DMS53 (cell line): ENCODE measurements at regions not wholly inside any gene's neighbourhood (a gene's known extent, or its start where the extent isn't known, plus 50 kb on each side); places are given as distances from the start of the nearest gene placed in this dataset.
"Not testable (repeated sequence)": the region's sequence is repeated elsewhere in the genome, so short reads cannot be mapped to it uniquely, and the experiment has no call there.

ENCODE experiments used
- DNase-seq: peaks from one replicate; lab custom pipeline; 2025; lab: John Stamatoyannopoulos, UW

DNA sequence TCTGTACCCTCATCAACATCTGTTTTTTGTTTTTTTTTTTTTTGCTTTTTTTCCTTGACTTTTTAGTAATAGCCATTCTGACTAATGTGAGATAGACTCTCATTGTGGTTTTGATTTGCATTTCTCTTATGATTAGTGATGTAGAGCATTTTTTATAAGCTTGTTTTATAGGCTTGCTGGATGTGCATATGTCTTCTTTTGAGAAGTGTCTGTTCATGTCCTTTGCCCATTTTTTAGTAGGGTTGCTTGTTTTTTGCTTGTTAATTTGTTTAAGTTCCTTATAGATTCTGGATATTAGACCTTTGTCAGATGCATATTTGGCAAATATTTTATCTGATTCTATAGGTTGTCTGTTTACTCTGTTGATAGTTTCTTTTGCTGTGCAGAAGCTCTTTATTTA lies 53.5 kb upstream of the FAR1 start:
- not testable (repeated sequence) for DNase-seq

- DNase-seq, result no peak
Measured at GRCh38 chr11:13608656-13609055, 59.8 kb upstream of the FAR1 start.

DNA sequence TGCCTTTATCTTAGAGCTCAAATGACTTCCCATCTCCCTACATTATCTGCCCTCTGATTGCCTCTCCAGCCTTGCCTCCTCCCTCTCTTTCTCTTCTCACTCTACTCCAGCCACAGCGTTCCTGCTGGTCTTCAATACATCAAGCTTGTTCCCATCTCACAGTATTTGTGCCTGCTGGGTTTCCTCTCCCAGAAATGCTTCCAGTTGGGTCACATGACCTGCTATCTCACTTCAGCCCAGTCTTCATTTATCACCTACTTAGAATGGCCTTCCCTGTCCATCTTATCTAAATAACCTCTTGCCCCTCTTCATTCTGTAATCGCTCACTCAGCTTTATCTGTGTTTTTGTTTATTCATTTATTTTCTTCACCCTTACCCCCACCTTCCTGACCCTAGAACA lies 61.8 kb upstream of the FAR1 start:
- DNase-seq, result no peak

- DNase-seq, result no peak
Measured at GRCh38 chr11:13603661-13604060, 64.8 kb upstream of the FAR1 start.

GRCh38 chr11:13602844-13603243 lies 65.6 kb upstream of the FAR1 start:
- peak; percentile 6 for DNase-seq

DNA sequence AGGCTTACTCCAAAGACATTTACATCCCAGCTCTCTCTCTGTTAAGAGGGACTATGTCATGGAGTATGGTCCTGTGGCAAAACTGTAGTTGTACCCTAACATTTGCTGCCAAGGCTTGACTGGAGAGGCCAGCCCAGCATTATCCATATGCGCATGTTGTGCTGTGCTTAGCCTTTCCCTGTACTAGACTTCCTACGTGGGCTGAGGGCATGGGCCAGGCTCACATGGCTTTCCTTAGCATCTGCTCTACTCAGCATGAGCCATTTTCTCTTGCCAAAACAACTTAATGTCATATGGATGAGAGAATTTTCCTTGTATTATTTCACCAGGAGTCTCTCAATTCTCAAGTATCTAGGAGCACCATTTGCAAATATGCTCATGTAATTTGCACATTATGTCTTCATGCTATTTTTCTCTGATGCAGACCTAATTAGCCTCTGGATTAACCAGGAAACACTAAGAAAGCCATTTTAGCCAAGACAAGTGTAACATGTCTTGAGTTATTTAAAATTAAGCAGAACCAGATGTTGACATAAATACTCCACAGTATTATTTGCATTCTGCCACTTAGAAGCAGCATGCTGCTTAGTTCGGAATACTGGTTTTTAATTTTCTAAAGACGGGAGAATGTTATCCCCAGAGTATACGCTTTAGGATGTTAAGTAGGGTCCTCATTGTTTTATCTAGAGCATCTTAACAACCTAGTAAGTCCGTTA lies 71.7 kb upstream of the FAR1 start:
- DNase-seq, result no peak

DNA sequence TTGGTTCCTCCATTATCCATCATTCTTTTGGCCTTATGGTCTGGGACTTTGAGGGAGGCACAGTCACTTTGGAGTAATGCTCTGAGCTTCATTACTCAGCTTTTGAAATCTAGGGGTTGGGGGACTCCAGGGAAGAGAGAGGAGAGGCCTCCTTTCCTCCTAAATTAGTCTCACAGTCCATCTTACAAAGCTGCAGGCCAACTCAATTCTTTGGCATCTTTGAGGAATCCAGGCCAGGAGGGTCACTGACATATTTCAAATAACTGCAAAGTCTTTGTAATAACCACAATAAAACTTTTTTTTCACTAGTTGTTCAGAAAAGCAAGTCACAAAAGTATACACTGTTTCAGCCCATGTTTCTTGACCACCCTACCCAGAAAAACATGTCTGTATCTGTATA lies 73.3 kb upstream of the FAR1 start:
- DNase-seq, result no peak

- DNase-seq, result no peak
Measured at GRCh38 chr11:13594044-13594443, 74.4 kb upstream of the FAR1 start.

DNA sequence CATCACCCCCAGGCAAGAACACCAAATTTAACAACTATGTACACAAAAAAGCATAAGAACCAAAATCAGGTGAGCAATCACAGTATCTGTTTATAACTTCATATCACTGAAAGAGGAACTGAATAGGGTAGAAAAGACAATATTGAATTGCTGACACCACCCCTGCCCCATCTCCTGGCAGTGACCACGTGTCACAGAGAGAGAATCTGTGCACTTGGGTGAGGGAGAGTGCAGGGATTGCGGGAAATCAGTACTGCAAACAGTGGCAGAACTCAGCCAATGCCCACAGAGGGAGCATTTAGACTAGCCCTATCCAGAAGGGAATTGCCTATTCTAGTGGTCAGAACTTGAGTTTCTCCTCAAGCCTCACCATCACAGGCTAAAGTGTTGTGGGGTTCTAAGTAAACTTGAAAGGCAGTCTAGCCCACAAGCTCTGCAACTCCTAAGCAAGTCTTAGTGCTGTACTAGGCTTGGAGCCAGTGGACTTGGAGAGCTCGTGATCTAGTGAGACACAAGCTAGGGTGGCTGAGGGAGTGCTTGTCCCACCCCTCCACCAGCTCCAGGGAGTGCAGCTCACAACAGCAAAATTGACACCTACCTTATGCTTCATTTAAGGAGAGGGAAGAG lies 82.8 kb upstream of the PTH start:
- no peak for DNase-seq

GRCh38 chr11:13577881-13578280 lies 82.1 kb upstream of the PTH start:
- DNase-seq, result no peak

GRCh38 chr11:13576995-13577394 lies 81.2 kb upstream of the PTH start:
- DNase-seq, result no peak

DNA sequence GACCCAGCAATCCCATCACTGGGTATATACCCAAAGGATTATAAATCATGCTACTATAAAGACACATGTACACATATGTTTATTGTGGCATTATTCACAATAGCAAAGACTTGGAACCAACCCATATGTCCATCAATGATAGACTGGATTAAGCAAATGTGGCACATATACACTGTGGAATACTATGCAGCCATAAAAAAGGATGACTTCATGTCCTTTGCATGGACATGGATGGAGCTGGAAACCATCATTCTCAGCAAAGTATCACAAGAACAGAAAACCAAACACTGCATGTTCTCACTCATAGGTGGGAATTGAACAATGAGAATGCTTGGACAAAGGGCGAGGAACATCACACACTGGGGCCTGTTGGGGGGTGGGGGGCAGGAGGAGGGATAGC lies 79.6 kb upstream of the PTH start:
- not testable (repeated sequence) for DNase-seq

DNA sequence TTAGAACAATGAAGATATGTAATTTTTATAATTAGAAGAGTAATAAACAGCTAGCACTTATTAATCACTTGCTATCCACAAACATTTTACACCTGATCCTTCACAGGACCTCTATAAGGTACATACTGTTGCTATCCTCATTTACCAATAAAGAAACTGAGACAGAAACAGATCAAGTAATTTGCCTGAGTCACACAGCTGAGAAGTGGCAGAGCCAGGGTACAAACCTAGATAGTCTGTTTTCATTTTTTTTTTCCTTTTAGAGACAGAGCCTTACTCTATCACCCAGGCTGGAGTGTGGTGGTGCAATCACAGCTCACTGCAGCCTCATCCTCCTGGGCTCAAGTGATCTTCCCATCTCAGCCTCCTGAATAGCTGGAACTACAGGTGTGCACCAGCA lies 71.8 kb upstream of the PTH start:
- DNase-seq, result no peak

DNA sequence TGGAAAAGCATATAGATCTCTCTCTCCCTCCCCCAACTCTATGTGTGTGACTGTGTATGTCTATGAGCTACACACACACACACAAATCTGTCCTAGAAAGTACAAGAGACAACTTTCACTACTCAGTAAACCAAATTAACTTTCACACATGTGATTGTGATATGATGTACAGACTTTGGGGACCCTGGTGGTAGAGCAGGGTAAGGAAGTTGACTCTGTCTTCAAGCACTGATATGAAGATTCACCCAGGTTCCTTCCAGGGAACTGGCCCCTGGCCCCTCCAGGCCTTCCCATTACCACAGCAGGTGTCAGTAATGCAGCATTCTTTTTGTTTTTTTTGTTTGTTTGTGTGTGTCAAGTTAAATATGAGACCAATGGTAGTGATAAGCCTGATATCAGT lies 66.1 kb upstream of the PTH start:
- DNase-seq, result no peak

GRCh38 chr11:13560341-13560740 lies 64.5 kb upstream of the PTH start:
- peak; percentile 71 for DNase-seq

DNA sequence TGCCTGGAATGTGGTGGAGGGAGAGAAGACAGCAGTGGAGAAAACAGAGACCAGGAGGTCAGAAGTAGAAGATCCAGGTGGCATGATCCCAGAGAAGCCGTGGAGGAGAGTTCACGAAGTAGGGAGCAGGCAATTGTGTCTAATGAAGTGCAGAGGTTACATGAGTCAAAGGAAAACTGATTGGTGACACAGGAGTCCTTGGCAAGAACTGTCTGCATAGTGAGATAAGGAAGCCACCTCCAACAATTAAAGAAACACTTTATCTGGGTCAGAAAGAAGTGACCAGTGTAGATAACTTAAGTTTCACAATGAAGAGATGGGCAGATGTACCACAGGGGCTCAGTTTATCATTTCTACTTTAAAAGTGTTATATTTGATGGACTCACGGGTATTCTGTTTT lies 57.0 kb upstream of the PTH start:
- no peak for DNase-seq

- no peak for DNase-seq
Measured at GRCh38 chr11:13551834-13552233, 56.0 kb upstream of the PTH start.

DNA sequence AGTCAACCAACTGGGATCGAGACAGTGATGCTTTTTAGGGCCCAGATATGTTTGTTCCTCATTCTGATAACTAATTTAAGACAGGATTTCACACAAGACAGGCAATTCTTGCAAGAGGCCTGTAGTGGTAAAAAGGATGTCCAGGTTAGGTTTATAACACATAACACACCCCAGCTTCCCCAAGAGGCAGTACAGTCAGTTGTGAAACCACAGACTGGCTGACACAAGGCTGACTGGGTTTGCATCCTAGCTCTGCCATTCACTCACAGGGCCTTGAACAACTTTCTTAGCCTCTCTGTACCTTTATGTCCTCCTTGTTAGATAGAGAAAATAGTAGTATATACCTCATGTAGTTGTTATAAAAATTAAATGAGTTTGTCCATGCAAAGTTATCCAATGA lies 55.0 kb upstream of the PTH start:
- DNase-seq, result no peak

DNA sequence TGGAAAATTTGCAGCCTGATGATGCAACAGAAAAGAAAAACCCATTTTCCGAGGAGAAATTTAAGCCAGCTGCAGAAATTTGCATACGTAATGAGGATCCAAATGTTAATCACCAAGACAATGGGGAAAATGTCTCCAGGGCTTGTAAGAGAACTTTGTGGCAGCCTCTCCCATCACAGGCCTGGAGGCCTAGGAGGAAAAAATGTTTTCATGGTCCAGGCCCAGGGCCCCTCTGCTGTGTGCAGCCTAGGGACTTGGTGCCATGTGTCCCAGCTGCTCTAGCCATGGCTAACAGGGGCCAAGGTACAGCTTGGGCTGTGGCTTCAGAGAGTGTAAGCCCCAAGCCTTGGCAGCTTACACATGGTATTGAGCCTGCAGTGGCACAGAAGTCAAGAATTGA lies 50.3 kb upstream of the PTH start:
- not testable (repeated sequence) for DNase-seq
